HPDE6-E6E7 (cell line): ENCODE measurements at regions not wholly inside any gene's neighbourhood (a gene's known extent, or its start where the extent isn't known, plus 50 kb on each side); places are given as distances from the start of the nearest gene placed in this dataset.
"Not testable (repeated sequence)": the region's sequence is repeated elsewhere in the genome, so short reads cannot be mapped to it uniquely, and the experiment has no call there.

ENCODE experiments used
- DNase-seq: peaks from one replicate; pipeline ENCODE4 v3.0.0; 2011; ENCODE audit warnings: missing footprints; ENCODE audit errors: extremely low spot score

GRCh38 chr11:92027136-92027535 lies 197.5 kb upstream of the FAT3 start:
- not testable (repeated sequence) for DNase-seq

GRCh38 chr11:92026664-92027063 lies 198.0 kb upstream of the FAT3 start:
- DNase-seq, result no peak

- no peak for DNase-seq
Measured at GRCh38 chr11:92024788-92025187, 199.8 kb upstream of the FAT3 start.

GRCh38 chr11:92022499-92022898 lies 202.1 kb upstream of the FAT3 start:
- DNase-seq, result no peak

GRCh38 chr11:92018332-92018731 lies 206.3 kb upstream of the FAT3 start:
- DNase-seq, result no peak

GRCh38 chr11:92008249-92008648 lies 216.4 kb upstream of the FAT3 start:
- no peak for DNase-seq

- DNase-seq, result no peak
Measured at GRCh38 chr11:92002568-92002967, 222.1 kb upstream of the FAT3 start.

- DNase-seq, result no peak
Measured at GRCh38 chr11:91998481-91998880, 226.1 kb upstream of the FAT3 start.

- DNase-seq, result no peak
Measured at GRCh38 chr11:91997226-91997625, 227.4 kb upstream of the FAT3 start.

GRCh38 chr11:91996526-91996925 lies 228.1 kb upstream of the FAT3 start:
- DNase-seq, result no peak

GRCh38 chr11:91988443-91988842 lies 236.2 kb upstream of the FAT3 start:
- DNase-seq, result not testable (repeated sequence)

GRCh38 chr11:91986218-91986617 lies 238.4 kb upstream of the FAT3 start:
- no peak for DNase-seq

GRCh38 chr11:91984033-91984584 lies 240.5 kb upstream of the FAT3 start:
- no peak for DNase-seq

GRCh38 chr11:91981995-91982394 lies 242.6 kb upstream of the FAT3 start:
- DNase-seq, result no peak

- DNase-seq, result no peak
Measured at GRCh38 chr11:91979775-91980174, 244.8 kb upstream of the FAT3 start.

GRCh38 chr11:91978747-91979146 lies 245.9 kb upstream of the FAT3 start:
- no peak for DNase-seq

- no peak for DNase-seq
Measured at GRCh38 chr11:91972665-91973266, 251.9 kb upstream of the FAT3 start.

- DNase-seq, result no peak
Measured at GRCh38 chr11:91970624-91971023, 254.0 kb upstream of the FAT3 start.

- no peak for DNase-seq
Measured at GRCh38 chr11:91969486-91969885, 255.1 kb upstream of the FAT3 start.

- DNase-seq, result no peak
Measured at GRCh38 chr11:91967691-91968045, 256.9 kb upstream of the FAT3 start.

- no peak for DNase-seq
Measured at GRCh38 chr11:91967026-91967690, 257.5 kb upstream of the FAT3 start.

GRCh38 chr11:91966368-91966767 lies 258.2 kb upstream of the FAT3 start:
- no peak for DNase-seq

GRCh38 chr11:91960770-91961169 lies 263.8 kb upstream of the FAT3 start:
- no peak for DNase-seq

GRCh38 chr11:91959411-91959810 lies 265.2 kb upstream of the FAT3 start:
- DNase-seq, result no peak
